Stimulated activated CD8-positive, alpha-beta memory T cell treated with anti-CD3 and anti-CD28 coated beads, Interleukin-2, amount 100 ng/mL, for 48 hours (primary cell): ENCODE measurements at regions not wholly inside any gene's neighbourhood (a gene's known extent, or its start where the extent isn't known, plus 50 kb on each side); places are given as distances from the start of the nearest gene placed in this dataset.
"Not testable (repeated sequence)": the region's sequence is repeated elsewhere in the genome, so short reads cannot be mapped to it uniquely, and the experiment has no call there.

ENCODE experiments used
- DNase-seq, 2 donors: peaks; one replicate each; pipeline ENCODE4 v3.0.0-alpha.2; 2020; ENCODE audit warnings: low read depth in 2 of 2

DNA sequence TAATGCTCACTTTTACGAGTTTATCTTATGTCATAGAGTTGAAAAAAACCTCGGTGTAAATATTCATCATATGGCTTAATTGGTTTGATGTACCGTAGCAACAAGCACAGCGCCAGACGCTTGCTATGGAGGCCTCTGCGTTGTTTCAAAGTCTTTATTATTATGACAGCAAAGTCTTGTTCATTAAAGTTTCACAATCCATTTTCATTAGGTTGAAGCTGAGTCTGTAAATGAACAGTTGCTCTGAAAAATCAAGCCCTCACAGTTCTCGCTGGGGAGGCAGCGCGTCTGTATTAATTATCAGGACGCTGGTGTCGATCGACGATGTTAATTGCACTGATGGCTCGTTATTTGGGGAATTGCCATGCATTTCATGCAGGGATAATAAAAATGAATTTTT, 185.6 kb downstream of the INSC start:
- DNase-seq, result no peak

DNA sequence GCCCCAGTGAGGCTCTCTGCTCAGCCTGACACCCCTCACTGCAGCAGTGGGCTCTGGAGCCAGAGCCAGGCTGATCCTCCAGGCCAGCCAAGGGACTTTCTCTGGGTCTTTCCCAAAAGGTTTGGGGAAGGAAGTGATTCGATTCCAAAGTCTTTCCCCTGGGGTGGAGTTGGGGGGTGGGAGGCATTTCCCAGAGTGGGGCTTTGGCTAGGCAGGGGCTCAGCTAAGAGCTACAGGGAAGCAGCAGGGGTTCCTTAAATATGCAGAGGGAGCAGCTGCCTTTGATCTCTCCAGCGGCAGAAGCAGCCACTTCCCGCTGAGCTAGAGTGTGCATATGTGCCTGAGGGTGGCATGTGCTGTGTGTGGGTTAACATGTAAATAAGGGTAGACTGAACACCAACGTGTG, 192.9 kb downstream of the INSC start:
- no peak for DNase-seq

- DNase-seq, result no peak
These were observed 194.1 kb downstream of the INSC start for GRCh38 chr11:15308840-15309239.

DNA sequence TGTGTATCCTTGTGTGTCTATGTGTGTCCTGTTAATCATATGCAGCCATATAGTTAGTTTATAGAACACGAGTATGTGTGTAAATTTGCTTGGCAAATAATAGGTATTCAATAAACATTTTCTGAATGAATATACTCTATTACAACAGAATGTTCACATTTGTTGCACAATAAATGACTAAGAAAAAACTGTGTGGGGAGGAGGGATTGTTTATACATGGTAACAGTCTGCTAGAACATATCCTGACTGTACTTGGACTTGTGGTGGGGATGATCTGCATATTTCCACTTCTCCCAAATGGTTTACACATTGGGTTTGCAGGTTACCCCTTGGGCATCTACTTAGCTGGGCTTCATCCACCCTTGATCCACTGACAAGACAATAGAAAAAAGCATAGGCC, 194.6 kb downstream of the INSC start:
- no peak for DNase-seq

- DNase-seq, result no peak
These were observed 199.1 kb downstream of the INSC start for GRCh38 chr11:15313862-15314261.

GRCh38 chr11:15318814-15319213, 204.1 kb downstream of the INSC start:
- no peak for DNase-seq

DNA sequence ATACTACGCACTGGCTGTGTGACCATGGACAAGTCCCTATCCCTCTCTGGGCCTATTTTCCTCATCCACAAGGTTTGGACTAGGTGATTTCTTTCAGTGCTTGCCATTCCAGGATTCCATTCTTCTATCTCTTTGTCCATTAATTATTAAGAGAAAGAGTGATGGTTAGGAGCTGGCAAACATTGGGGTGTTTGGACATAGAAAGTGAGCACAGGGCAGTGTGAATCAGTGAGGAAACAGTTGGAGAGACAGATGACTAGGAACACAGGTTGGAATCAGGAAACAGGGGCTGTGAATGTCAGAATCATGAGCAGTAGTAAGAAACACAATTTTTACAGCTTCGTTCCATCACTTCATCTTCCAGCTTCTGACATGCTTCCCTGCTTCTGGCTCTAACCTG, 211.8 kb downstream of the INSC start:
- no peak for DNase-seq

GRCh38 chr11:15327786-15328231, 213.1 kb downstream of the INSC start:
- DNase-seq, result peak in 1 of 2 donors; percentile 2

- no peak for DNase-seq
These were observed 218.7 kb downstream of the INSC start for GRCh38 chr11:15333407-15333806.

- no peak for DNase-seq
These were observed 220.0 kb downstream of the INSC start for GRCh38 chr11:15334766-15335165.

GRCh38 chr11:15336021-15336420, 221.3 kb downstream of the INSC start:
- no peak for DNase-seq

- no peak for DNase-seq
These were observed 224.6 kb downstream of the INSC start for GRCh38 chr11:15339302-15339701.

DNA sequence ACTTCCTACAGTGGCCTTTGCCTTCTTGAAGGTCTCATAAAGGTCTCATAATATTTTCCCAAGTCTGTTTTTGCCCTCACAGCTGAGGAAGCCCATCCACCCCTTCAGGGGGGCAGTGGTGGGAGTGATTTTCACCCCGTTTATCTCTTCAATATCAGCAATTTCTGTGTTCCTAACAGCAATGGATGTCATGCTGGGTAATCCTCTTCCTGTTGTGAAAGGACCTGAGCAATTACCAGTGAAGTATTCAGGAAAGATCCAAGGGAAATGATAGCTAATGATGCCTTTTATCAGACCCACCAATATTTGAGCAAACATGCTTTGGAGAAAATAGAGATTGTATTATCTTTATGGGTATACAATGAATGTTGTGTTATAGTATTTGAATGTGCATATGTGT, 226.9 kb downstream of the INSC start:
- no peak for DNase-seq

GRCh38 chr11:15342163-15342562, 227.4 kb downstream of the INSC start:
- DNase-seq, result no peak

DNA sequence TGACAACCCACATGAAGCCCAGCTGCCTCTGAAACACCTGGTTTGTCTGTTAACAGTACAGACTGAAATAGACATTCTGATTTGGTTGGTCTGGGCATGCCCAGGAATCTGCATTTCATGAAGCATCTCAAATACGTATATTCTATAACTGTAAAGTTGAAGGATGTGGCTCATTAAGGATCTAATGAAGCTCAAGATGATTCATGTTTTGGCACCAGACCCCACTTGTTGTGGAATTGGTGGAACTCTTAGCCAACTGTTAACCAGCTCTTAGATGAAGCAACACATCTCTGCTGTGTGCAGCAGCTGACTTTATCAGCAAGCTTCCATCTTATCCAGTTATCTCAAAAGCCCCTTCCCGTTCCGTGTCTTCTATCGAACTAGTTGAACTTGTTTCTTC, 232.2 kb downstream of the INSC start:
- no peak for DNase-seq

DNA sequence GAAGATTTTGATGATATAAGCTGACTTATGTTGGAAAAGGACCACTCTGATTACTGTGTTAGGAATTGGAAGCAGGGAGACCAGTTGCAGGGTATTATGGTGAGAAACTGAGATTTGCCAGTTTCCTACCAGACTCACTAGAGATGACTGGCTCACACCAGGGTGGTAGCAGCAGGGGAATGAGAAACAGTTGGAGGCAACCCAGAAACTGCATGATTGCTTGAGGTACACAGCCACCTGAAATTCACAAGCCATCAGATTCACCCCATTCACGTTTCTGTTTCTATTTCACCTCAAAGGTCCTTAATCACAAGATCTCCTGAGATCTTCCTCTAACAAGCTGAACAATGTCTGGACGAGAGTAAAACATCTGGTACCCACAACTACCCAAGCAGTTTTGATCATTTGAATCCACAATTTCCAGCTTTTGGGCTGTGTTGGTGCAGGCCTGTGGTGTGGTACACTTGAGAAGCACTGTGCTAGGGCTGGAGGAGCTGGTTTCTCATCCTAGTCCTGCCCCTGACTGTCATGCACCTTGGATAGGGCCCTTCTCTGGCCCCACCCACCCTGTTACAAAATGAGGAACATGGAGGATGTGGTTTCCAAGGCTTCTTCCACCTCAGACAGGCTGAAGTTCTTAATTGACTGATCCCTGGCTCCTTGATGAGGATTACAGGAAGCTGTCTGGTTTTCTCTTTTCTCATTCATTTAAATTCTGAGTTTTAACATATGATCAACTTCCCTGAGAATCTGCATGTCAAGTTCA, 233.4 kb downstream of the INSC start:
- no peak for DNase-seq

DNA sequence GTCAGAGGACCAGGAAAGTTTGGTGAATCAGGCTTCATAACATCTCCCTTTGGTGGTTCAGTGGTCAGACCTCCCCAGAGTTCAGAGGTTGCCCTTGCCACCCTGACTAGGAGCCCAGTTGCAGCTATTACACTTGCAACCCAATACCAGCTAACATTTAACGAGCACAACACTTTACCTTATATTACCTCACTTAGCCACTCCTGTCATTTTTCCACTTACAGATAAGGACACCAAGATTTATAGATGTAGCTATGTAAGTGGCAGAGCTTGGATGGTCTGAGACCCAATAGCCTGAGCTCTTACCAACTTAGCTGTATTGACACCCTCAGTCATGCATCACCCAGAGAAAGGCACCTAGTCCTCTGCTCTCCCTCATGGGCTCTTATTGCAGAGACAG, 234.7 kb downstream of the INSC start:
- no peak for DNase-seq

GRCh38 chr11:15361316-15361715, 246.6 kb downstream of the INSC start:
- DNase-seq, result no peak

- DNase-seq, result not testable (repeated sequence)
These were observed 250.6 kb downstream of the INSC start for GRCh38 chr11:15365286-15365685.

DNA sequence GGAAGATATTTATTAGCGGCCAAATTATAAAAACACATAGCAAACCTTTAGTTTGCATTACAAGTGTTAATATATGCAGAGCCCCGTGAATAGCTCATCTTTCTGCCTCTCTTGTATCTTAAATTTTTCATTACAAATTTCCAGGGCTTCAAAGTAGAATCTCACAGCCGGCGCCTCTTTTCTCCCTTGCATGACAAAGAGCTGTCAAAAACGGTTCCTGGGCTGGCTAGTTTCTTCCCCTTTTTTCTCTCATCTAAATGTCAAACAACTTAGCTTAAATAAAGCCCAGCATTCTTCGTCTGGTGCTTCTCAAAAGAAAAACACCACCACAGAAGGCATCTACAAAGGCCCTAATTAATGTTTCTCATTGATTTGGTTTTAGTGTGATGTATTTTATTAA, 253.0 kb downstream of the INSC start:
- no peak for DNase-seq

DNA sequence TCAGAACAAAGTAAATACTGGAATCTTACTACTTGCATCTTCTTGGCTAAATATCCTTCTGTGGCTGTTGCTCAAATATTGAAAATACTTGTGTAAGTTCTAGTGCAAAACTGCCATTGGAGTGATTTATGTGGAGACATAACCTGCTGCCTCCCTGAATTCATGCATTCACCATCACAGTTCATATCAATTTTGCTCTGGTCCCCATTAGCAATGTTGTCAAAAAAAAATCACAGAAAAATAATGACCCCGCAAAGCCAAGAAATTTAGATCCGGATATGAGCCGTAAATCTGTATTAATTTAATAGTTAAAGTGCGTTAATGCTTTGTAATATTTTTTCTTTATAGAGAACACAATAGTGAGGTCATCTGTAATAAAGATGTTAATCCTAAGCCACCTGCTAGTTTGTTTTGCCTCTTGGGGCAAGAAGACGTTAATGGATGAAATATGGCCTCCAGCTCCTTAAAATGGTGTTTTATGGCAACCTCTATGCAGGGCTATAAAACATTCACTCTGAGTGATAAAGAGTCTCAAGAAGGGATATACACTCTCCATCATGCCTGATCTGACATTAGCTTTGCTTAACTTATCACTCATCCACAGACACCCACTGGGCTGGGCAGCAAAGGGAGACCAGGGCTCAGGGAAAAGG, 255.9 kb downstream of the INSC start:
- DNase-seq, result no peak

GRCh38 chr11:15371533-15371932, 256.8 kb downstream of the INSC start:
- no peak for DNase-seq

- DNase-seq, result no peak
These were observed 259.7 kb downstream of the INSC start for GRCh38 chr11:15374418-15374817.

- no peak for DNase-seq
These were observed 264.2 kb downstream of the INSC start for GRCh38 chr11:15378941-15379340.
